GM13977 (cell line): ENCODE measurements at regions not wholly inside any gene's neighbourhood (a gene's known extent, or its start where the extent isn't known, plus 50 kb on each side); places are given as distances from the start of the nearest gene placed in this dataset.

Source experiments
- DNase-seq: peaks from one replicate; pipeline ENCODE4 v3.0.0; 2012; ENCODE audit warnings: low spot score
- in situ Hi-C: fragments of 300-500 bp; cut with MboI; formaldehyde crosslinking; loops from one replicate; pipeline ENCODE4 v1.12.0; 2022; ENCODE audit warnings: low sequenced_read_pairs, low pct_unique_long_range_greater_than_20kb, mixed read lengths, inconsistent platforms; ENCODE audit not compliant: unreplicated experiment
- TF ChIP-seq, protein P1 (sequence below): IDR thresholded peaks from 2 replicates; pipeline ENCODE4 v1.5.1; 2012; ENCODE audit warnings: mild to moderate bottlenecking, control low read depth; ENCODE audit not compliant: insufficient read depth; ENCODE audit errors: extremely low read depth, missing control alignments

GRCh38 chr17:72565006-72565405, 444.2 kb downstream of the SOX9 start:
- TF ChIP-seq, protein P1, sequence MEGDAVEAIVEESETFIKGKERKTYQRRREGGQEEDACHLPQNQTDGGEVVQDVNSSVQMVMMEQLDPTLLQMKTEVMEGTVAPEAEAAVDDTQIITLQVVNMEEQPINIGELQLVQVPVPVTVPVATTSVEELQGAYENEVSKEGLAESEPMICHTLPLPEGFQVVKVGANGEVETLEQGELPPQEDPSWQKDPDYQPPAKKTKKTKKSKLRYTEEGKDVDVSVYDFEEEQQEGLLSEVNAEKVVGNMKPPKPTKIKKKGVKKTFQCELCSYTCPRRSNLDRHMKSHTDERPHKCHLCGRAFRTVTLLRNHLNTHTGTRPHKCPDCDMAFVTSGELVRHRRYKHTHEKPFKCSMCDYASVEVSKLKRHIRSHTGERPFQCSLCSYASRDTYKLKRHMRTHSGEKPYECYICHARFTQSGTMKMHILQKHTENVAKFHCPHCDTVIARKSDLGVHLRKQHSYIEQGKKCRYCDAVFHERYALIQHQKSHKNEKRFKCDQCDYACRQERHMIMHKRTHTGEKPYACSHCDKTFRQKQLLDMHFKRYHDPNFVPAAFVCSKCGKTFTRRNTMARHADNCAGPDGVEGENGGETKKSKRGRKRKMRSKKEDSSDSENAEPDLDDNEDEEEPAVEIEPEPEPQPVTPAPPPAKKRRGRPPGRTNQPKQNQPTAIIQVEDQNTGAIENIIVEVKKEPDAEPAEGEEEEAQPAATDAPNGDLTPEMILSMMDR: no peak
- no peak for DNase-seq
- in situ Hi-C loops: loop anchor here (25.0 kb wide), 2 partner anchors 622 to 797 kb away; partner anchors contain the start of gene COG1

- DNase-seq: no peak
- in situ Hi-C loops: loop anchor here (25.0 kb wide), 2 partner anchors 622 to 797 kb away; partner anchors contain the start of gene COG1
- TF ChIP-seq, protein P1: no peak
Measured at GRCh38 chr17:72565758-72566157, 444.9 kb downstream of the SOX9 start.

GRCh38 chr17:72566671-72567484, 446.1 kb downstream of the SOX9 start:
- DNase-seq: no peak
- in situ Hi-C loops: loop anchor here (25.0 kb wide), 2 partner anchors 620 to 795 kb away; partner anchors contain the start of gene COG1
- TF ChIP-seq, protein P1: peak; percentile 8

- DNase-seq: no peak
- in situ Hi-C loops: loop anchor here (25.0 kb wide), 2 partner anchors 620 to 795 kb away; partner anchors contain the start of gene COG1
- TF ChIP-seq, protein P1: no peak
Measured at GRCh38 chr17:72567774-72568173, 447.0 kb downstream of the SOX9 start.

GRCh38 chr17:72569148-72569946, 448.5 kb downstream of the SOX9 start:
- TF ChIP-seq, protein P1: no peak
- in situ Hi-C loops: loop anchor here (25.0 kb wide), 2 partner anchors 618 to 793 kb away; partner anchors contain the start of gene COG1

DNA sequence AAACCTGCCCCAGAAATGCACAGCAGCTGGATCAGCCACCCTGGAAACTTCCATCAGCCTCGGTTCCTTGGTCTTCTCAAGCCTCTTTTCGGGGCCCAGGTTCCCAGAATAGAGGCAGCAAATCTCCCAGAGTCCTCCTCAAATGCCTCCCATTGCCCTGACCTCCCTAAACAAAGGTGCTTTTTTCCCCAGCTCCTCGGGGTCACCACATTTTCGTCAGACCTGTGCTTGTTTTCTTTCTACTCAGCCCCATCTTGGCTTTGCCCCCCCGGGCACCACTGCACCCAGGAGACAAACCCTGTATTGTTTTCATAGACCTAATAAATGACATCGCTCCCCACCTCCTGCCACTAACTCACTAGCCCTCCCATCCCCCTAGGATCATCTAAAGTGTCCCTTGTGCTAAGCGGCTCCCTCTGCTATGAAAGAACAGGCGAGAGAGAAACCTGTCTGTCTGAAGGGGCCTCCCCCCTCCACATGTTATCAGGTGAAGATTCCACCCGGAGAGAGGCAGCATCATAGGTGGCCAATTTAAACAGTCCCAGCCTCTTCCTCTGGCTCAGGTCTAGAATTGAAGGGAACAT, 451.1 kb downstream of the SOX9 start:
- TF ChIP-seq, protein P1: no peak
- in situ Hi-C loops: loop anchor here (25.0 kb wide), 2 partner anchors 615 to 790 kb away; partner anchors contain the start of gene COG1
- DNase-seq: no peak

More at GRCh38 chr17:72569148-72569946, 448.5 kb downstream of the SOX9 start:
- DNase-seq: no peak
